Renal cortex interstitium (tissue), 11 donors: ENCODE measurements at regions not wholly inside any gene's neighbourhood (a gene's known extent, or its start where the extent isn't known, plus 50 kb on each side); places are given as distances from the start of the nearest gene placed in this dataset.

Source experiments
- DNase-seq, 11 donors: peaks; one replicate each; pipeline ENCODE4 v3.0.0-alpha.2; 2013; ENCODE audit warnings: low read depth in 9 of 11, low spot score in 4 of 11; ENCODE audit errors: extremely low read depth in 1 of 11

GRCh38 chr19:5392486-5392885, 51.9 kb upstream of the PTPRS start:
- DNase-seq: no peak

DNA sequence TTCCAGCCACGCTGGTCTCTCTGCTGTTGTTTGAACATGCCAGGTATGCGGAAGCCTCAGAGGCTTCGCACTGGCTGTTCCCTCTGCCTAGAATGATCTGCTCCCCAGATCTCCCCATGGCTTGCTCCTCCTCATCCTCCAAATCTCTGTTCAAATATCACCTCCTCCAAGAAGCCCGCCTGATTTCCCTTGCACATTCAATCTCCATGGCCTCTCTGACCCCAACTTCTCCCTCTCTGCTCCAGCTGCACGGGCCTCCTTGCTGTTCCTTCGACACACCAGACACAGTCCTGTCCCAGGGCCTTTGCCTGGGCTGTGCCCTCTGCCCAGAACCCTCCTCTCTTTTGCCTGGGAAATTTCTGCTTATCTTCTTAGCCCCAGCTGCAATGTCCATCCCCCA, 52.5 kb upstream of the PTPRS start:
- no peak for DNase-seq

GRCh38 chr19:5394551-5395505, 54.2 kb upstream of the PTPRS start:
- no peak for DNase-seq

DNA sequence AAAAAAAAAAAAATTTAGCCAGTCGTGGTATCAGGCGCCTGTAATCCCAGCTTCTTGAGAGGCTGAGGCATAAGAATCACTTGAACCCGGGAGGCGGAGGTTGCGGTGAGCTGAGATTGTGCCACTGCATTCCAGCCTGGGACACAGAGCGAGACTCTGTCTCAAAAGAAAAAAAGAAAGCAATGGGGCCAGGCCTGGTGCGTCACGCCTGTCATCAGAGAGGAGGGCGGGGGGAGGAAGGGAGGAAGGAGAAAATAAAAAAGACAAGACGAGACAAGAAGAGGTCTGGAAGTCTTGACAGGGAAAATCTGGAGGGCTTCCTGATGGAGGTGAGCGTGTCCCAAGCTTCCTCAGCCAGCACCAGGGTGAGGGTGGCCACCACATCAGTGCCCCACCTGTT, 54.9 kb upstream of the PTPRS start:
- DNase-seq: no peak

DNA sequence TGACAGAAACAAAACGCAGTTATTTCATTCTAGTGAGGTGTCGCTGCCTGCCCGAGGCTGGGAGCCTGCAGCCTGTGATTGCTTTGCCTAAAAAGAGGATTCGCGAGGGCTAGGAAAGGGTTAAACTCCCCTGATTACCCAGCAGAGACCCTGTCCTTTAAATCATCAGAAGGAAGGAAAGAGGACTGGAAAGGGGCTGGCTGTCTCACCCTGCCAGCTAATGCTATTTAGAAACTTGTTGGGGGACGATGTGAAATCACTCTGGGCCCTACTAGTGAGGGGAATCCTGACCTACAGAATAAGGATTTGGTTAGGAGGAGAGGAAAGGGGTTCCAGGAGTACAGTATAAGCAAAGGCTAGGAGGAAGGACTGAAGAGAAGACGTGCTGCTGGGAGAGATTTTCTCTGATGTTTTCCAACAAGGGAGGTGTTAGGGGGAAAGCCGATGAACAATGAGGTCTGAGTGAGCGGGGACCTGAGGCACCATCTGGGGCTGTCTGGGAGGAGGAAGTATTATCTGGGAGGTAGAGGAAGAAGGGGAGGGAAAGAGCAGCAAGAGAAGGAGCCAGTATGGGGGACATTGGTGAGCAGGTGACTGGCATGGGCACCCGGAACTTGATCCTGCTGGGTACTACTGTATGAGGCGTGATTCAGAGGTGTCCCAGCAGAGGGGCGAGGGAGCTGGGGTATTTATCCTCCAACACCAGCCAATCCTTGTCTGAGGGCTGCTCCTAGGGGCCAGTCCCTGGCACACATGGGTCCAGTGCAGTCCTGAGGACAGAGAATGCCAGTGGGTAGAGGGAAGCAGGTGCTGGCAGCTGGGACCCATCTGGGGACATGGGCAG, 55.7 kb upstream of the PTPRS start:
- DNase-seq: no peak

DNA sequence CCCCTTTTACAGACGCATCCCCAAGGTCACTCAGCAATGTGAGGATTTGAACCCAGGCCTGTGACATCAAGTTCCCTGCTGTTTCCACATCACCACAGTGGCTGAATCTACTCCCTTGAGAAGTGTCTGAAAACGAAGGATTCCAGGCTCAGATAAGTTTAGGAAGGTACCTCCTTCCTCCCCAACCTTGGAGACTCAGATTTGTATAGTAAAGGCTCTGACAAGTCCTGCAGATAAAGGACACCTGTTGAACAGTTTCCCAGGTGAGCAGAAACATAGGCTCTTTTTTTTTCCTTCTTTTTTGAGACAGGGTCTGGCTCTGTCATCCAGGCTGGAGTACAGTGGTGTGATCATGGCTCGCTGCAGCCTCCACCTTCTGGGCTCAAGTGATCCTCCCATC, 56.4 kb upstream of the PTPRS start:
- DNase-seq: no peak

- no peak for DNase-seq
Measured at GRCh38 chr19:5397804-5398692, 57.2 kb upstream of the ZNRF4 start.

GRCh38 chr19:5398693-5399057, 56.5 kb upstream of the ZNRF4 start:
- no peak for DNase-seq

DNA sequence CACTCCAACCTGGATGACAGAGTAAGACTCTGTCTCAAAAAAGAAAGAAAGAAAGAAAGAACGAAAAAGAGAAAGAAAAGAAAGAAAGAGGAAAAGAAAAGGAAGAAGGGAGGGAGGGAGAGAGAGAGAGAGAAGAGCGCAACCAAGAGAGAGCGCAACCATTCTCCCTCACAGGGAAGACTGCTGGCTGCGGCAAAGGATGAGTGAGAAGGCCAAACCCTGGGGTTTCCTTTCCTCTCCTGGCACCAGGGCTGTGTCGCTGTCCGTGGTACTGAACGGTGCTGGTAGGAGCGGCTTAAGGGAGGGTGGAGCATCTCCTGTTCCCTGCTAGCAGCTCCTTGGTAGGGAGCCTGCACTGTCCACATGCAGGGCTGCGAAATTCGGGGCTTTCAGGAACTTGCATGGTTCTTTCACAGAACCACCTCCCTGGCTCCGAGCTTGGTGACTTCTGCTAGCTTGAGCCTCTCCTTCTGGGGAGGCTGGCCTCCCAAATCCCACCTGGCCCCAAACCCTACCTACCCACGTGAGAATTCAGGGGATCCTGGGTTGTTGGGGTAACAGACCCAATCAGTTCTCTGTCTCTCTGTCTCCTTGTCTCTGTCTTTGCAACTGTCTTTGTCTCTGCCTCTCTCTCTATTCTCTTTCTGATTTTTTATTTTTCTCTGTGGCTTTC, 51.1 kb upstream of the ZNRF4 start:
- DNase-seq: peak; percentile 80 to 92 (median 88)
